ENCODE measurements at regions not wholly inside any gene's neighbourhood (a gene's known extent, or its start where the extent isn't known, plus 50 kb on each side); places are given as distances from the start of the nearest gene placed in this dataset.

DNA sequence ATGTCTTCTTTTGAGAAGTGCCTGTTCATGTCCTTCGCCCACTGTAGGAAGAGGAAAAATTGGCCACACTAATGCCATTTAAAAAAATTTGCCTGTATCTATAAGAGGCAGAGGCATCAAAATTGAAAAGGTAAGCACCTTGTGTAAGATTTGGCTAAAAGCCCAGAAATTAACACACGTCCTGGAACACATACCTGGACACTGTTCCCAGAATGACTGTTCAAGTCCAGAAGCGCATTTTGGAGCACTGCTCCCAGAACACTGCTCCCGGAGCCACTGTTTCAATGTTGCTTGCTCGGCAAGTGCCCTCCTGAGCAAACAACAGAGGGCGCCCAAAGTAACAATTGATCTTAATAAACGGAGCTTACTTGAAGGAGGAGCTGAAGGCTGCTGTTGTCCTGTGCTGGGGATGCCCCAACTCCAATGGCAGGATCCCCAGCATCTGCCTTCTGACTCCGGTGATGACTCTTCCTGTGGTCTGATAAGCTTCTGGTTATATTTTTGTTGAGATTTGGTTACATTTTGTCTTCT, 1958.6 kb downstream of the C4orf33 start:
- H3K4me1 Mint-ChIP-seq (ENCODE audit: low read depth in 2 of 2): no peaks in the 10 kb centered on the region
- H3K4me3 Mint-ChIP-seq: no peak overlapping the region
- ATAC-seq (replicated peaks) (no peak), DNase-seq (no peak)
- H3K36me3 Mint-ChIP-seq (ENCODE audit: insufficient read depth): no peaks in the 10 kb centered on the region
- H3K27ac Mint-ChIP-seq: no peak overlapping the region
- H3K27me3 Mint-ChIP-seq: no peaks in the 10 kb centered on the region
- H3K9me3 Mint-ChIP-seq: peaks cover 5 to 17% of the 10 kb centered on the region in 2 donors

DNA sequence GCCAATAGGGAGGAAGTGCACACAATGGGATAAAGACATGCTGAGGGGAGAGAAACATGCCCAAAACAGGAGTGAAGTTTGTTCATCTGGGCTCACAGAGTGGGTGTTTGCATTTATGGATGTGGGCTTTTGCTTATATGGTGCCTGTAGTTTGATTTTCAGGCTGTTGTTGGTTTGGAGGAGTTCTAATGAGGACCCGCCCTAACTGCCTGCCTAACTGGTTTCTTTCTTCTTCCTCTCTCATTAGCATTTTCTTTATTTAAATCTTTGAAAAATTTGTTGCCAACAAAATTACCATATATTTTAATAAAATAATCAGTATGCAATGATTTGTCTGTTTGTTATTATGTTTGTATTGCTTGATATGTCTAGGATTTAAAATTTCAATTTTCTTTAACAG, 1965.8 kb downstream of the C4orf33 start:
- no peaks in the 10 kb centered on the region for H3K4me1 Mint-ChIP-seq (ENCODE audit: low read depth in 2 of 2)
- no peak overlapping the region for H3K27ac Mint-ChIP-seq
- ATAC-seq (replicated peaks): no peak
- H3K4me3 Mint-ChIP-seq: no peak overlapping the region
- no peaks in the 10 kb centered on the region for H3K27me3 Mint-ChIP-seq
- peaks cover 5 to 19% of the 10 kb centered on the region in 2 donors for H3K9me3 Mint-ChIP-seq
- no peaks in the 10 kb centered on the region for H3K36me3 Mint-ChIP-seq (ENCODE audit: insufficient read depth)
- no peak for DNase-seq

DNA sequence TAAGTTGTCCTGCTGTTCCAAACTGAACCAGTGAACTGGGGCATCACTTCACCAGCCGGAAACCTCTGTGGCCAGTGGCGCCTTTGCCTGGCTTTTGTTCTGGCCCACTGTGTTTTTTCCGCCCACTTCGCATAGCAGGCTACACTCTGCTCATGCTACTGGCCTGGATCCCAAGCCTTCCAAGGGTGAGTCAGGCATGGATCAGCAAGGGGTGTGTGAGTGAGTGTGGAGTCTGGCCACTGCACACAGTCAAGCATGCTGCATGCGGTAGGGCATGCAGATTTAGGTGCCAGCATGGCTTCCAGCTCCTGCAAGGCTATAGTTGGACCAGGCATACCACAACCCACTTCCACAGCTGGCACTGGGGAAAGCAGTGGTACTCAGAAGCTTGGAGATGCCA, 1967.9 kb downstream of the C4orf33 start:
- no peak overlapping the region for H3K4me3 Mint-ChIP-seq
- H3K27me3 Mint-ChIP-seq: no peaks in the 10 kb centered on the region
- no peak for DNase-seq
- H3K36me3 Mint-ChIP-seq (ENCODE audit: insufficient read depth): no peaks in the 10 kb centered on the region
- H3K9me3 Mint-ChIP-seq: peaks cover 5 to 19% of the 10 kb centered on the region in 2 donors
- no peak for ATAC-seq (replicated peaks)
- H3K27ac Mint-ChIP-seq: no peak overlapping the region
- no peaks in the 10 kb centered on the region for H3K4me1 Mint-ChIP-seq (ENCODE audit: low read depth in 2 of 2)

DNA sequence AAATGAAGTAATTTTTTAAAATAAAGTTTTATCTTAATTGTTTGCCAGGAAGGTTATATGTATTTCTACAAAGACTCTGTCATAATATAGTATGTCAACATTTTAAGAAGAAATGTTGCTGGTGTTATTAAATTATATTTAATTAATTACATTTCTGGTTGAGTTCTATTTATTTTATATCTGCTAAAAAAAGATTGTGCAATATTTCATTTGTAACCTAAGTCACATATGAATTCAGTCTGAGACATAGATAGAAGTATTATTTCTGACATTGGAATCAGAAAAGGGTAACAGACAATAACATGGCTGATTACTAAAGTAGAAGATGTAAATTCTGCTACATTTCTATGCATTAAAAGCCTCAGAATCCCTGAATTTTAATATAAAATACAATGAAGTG, 1985.1 kb downstream of the C4orf33 start:
- DNase-seq (no peak), ATAC-seq (replicated peaks) (no peak)
- H3K27me3 Mint-ChIP-seq: no peaks in the 10 kb centered on the region
- no peak overlapping the region for H3K4me3 Mint-ChIP-seq
- H3K36me3 Mint-ChIP-seq (ENCODE audit: insufficient read depth): no peaks in the 10 kb centered on the region
- peaks cover 5 to 8% of the 10 kb centered on the region in 2 donors for H3K9me3 Mint-ChIP-seq
- no peak overlapping the region for H3K27ac Mint-ChIP-seq
- H3K4me1 Mint-ChIP-seq (ENCODE audit: low read depth in 2 of 2): no peaks in the 10 kb centered on the region

DNA sequence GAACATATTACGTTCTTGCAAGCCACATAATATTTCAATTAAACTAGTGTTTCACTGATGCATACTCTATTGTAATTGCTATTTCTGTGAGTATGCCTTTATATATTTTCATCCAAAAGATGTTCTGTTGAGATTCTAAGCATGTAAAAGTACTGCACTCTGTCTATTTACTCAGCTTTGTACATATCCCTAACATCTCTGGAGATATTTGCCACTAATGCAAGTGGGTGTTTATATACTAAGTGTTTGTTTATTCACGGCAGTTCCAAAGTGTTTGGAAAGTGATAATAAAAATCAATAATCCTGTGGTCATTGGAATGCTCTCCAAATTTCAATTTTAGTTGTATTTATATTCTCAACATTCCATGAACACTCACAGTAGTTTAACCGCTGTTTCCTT, 1989.0 kb downstream of the C4orf33 start:
- no peaks in the 10 kb centered on the region for H3K27me3 Mint-ChIP-seq
- peaks cover 6 to 7% of the 10 kb centered on the region in 2 donors for H3K9me3 Mint-ChIP-seq
- no peaks in the 10 kb centered on the region for H3K4me1 Mint-ChIP-seq (ENCODE audit: low read depth in 2 of 2)
- H3K27ac Mint-ChIP-seq: no peak overlapping the region
- no peak for DNase-seq
- no peak for ATAC-seq (replicated peaks)
- H3K36me3 Mint-ChIP-seq (ENCODE audit: insufficient read depth): no peaks in the 10 kb centered on the region
- H3K4me3 Mint-ChIP-seq: no peak overlapping the region

DNA sequence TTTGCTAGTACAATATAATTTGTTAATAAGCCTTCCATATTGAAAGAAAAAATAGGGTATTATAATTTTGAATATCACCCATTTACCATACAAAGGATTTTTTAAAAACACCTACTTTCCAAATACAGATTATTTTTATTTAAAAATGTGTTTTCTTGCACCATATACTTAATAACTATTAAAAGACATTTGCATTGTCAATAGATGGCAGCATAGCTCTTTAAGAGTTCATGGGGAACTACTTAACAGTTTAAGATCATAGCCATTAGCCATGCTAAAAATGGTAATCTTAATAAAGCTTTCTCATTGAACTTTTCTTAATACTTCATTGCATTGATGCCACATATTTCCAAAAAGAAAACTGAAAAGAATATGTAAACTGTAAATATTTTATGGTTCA, 1995.9 kb downstream of the C4orf33 start:
- DNase-seq: no peak

DNA sequence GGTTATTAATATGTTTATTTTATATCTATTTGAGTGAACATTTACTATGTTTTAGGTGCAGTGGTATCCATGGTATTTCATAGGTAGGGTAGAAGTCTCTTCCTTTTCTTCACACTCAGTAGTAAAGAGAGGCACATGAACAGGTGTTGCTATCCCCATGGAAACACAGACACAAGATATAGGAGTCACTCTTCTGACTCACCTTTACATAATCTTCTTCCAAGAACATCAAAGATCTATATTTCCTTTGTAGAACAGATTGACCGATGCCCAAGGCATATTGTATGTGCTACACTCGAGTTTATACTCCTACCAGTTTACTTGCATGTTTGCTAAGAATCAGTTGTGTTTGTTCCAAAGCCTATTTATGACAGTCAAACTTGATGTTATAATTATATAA, 1997.4 kb downstream of the C4orf33 start:
- Mint-ChIP-seq H3K4me3 (no peak overlapping the region), H3K27ac (no peak overlapping the region), H3K9me3 (no peaks in the 10 kb centered on the region), H3K27me3 (no peaks in the 10 kb centered on the region), H3K4me1 (ENCODE audit: low read depth in 2 of 2) (no peaks in the 10 kb centered on the region), H3K36me3 (ENCODE audit: insufficient read depth) (no peaks in the 10 kb centered on the region)
- ATAC-seq (replicated peaks): no peak
- no peak for DNase-seq

More for the DNA sequence above, 1995.9 kb downstream of the C4orf33 start:
- no peak for ATAC-seq (replicated peaks)
- no peaks in the 10 kb centered on the region for H3K36me3 Mint-ChIP-seq (ENCODE audit: insufficient read depth)
- no peaks in the 10 kb centered on the region for H3K4me1 Mint-ChIP-seq (ENCODE audit: low read depth in 2 of 2)
- no peak overlapping the region for H3K27ac Mint-ChIP-seq
- no peaks in the 10 kb centered on the region for H3K9me3 Mint-ChIP-seq
- no peak overlapping the region for H3K4me3 Mint-ChIP-seq
- H3K27me3 Mint-ChIP-seq: no peaks in the 10 kb centered on the region

DNA sequence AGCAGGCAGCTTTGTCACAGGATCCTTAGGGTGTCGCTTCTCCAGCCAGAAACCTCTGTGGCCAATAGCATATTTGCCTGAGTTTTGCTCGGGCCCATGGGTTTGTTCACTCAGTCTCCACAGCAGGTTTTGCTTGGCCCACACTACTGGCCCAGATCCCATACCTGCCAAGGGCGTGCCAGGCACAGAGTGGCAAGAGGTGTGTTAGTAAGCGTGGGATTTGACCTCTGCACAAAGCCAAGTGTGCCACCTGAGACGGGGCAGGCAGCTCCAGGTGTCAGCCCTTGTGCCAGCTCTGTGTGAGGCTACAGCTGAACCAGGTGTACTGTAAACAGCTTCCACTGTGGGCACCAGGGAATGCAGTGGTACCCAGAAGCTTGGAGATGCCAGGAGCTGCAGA, 2003.0 kb downstream of the C4orf33 start:
- ATAC-seq (replicated peaks) (no peak), DNase-seq (no peak)
- Mint-ChIP-seq H3K27me3 (no peaks in the 10 kb centered on the region), H3K9me3 (peaks cover 3 to 8% of the 10 kb centered on the region in 2 donors), H3K4me3 (no peak overlapping the region), H3K27ac (no peak overlapping the region), H3K36me3 (ENCODE audit: insufficient read depth) (no peaks in the 10 kb centered on the region), H3K4me1 (ENCODE audit: low read depth in 2 of 2) (no peaks in the 10 kb centered on the region)

DNA sequence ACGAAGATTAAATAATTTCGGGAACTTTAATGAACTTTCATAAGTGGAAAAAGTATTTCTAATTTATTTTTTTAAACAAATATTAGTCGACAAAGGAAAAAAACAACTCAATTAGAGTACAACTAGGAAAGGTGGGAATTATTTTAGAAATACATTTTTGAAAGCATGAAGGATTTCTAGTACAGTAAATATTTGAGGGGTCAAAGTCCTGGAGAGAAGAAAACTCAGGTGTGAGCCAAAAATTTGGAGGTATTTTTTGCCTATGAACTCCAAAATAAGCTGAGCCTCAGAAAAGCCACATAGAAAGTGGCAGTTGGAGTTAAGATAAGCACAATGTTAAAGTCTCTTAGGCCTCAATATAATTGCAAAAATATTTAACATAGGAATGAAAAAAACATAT, 2017.3 kb downstream of the C4orf33 start:
- Mint-ChIP-seq H3K4me3 (no peak overlapping the region), H3K27me3 (no peaks in the 10 kb centered on the region), H3K36me3 (ENCODE audit: insufficient read depth) (no peaks in the 10 kb centered on the region), H3K4me1 (ENCODE audit: low read depth in 2 of 2) (no peaks in the 10 kb centered on the region), H3K27ac (no peak overlapping the region), H3K9me3 (no peaks in the 10 kb centered on the region)
- ATAC-seq (replicated peaks): no peak
- DNase-seq: no peak

DNA sequence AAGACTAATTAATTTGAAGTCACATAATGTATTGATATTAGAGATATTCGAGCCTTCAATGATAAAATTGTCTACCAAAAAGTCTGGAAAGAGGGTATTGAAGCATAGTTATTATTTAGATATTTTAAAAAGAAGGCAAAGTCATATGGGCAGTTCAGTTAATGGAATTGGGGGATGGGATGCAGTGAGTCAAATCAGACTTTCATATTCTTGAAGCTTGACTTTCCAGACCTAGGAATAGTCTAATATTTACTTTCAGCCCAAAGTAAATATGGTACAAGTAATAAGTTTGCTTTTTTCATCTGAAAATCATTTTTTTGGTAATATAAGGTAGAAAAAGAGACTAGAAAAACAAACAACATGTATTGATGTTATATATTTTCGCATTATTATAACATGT, 2017.8 kb downstream of the C4orf33 start:
- no peak for DNase-seq
- H3K27me3 Mint-ChIP-seq: no peaks in the 10 kb centered on the region
- H3K27ac Mint-ChIP-seq: no peak overlapping the region
- ATAC-seq (replicated peaks): no peak
- H3K9me3 Mint-ChIP-seq: no peaks in the 10 kb centered on the region
- no peaks in the 10 kb centered on the region for H3K4me1 Mint-ChIP-seq (ENCODE audit: low read depth in 2 of 2)
- H3K36me3 Mint-ChIP-seq (ENCODE audit: insufficient read depth): no peaks in the 10 kb centered on the region
- no peak overlapping the region for H3K4me3 Mint-ChIP-seq

DNA sequence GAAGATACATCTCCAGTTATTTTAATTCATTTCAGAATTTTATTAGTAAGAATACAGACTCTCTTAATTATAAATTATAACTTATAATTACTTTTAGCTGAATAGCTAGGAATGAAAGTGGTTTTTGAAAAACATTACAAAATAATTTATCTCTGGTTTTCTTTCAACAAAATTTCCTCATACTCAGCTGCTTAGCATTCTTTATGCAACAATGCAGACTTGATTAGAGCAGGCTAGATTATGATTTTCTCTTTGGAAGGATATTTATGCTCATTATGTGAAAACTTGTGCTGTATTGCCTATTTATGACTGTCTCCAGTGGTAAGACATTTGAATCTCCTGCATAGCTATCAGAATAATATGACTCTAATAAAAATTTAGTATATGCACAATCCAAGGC, 2023.7 kb downstream of the C4orf33 start:
- no peak overlapping the region for H3K4me3 Mint-ChIP-seq
- no peaks in the 10 kb centered on the region for H3K9me3 Mint-ChIP-seq
- H3K27ac Mint-ChIP-seq: no peak overlapping the region
- ATAC-seq (replicated peaks) (no peak), DNase-seq (no peak)
- no peaks in the 10 kb centered on the region for H3K4me1 Mint-ChIP-seq (ENCODE audit: low read depth in 2 of 2)
- H3K27me3 Mint-ChIP-seq: no peaks in the 10 kb centered on the region
- H3K36me3 Mint-ChIP-seq (ENCODE audit: insufficient read depth): no peaks in the 10 kb centered on the region

DNA sequence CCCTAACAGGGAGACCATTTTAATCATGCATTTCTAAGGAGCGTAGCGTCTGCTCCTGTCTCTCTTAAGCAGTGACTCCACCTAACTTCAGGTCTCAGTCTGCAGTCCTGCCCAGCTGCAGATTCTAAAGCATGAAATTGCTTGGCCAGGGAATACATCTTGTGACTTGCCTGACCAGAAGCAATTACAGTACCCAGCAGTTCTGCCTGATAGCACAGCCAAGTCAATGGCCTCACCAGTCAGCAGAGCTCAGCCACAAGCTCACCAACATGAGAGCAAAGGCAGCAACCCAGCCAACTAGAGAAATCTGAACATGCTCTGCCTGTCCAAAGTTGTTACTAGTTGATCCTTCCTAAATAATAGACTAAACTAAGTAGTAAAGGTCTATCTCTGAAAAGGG, 2011.9 kb upstream of the PCDH10 start:
- Mint-ChIP-seq H3K4me3 (no peak overlapping the region), H3K4me1 (ENCODE audit: low read depth in 2 of 2) (no peaks in the 10 kb centered on the region), H3K36me3 (ENCODE audit: insufficient read depth) (no peaks in the 10 kb centered on the region), H3K27ac (no peak overlapping the region), H3K9me3 (peaks cover 7 to 20% of the 10 kb centered on the region in 2 donors), H3K27me3 (no peaks in the 10 kb centered on the region)
- ATAC-seq (replicated peaks) (no peak), DNase-seq (no peak)

DNA sequence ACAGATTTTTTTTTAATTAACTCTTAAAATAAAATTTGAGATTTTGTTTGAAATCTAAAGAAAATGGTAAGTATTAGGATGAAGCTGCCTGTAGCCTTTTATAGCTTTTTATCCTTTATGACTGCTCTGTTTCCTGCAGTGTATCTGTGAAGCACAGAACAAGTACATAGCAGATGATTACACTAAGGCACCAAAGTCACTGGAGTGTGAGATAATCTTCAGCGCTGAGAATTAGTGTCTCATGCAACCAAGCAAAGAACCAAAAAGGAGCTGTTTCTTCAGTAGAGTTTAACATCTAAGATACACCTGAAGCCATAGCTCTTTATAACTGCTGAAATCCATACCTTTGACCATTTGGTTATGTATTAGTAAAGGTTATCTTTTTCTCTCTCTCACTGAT, 1989.8 kb upstream of the PCDH10 start:
- Mint-ChIP-seq H3K4me1 (ENCODE audit: low read depth in 2 of 2) (no peaks in the 10 kb centered on the region), H3K36me3 (ENCODE audit: insufficient read depth) (peaks cover 3% of the 10 kb centered on the region), H3K4me3 (no peak overlapping the region), H3K9me3 (no peaks in the 10 kb centered on the region), H3K27ac (no peak overlapping the region), H3K27me3 (no peaks in the 10 kb centered on the region)
- DNase-seq (no peak), ATAC-seq (replicated peaks) (no peak)

DNA sequence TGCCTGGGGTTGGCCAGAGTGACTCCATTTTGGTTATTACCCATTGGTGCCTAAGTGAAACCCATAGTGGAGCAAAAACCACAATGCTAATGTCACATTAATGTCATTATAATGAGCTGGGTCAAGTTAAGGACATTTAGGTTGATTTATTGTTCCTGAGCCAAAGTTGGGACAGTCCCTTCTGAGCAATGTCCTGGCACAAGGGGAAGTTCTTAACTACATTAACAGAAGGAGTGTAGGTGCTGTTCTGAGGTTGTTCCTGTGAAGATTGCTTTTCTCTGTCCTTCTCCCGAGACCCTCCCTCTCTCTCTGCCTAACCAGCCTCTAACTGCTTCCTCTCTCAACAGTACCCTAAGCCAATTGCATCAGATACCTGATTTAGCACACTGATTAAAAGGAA, 1956.8 kb upstream of the PCDH10 start:
- no peaks in the 10 kb centered on the region for H3K27me3 Mint-ChIP-seq
- peaks cover 1 to 28% of the 10 kb centered on the region in 2 donors for H3K9me3 Mint-ChIP-seq
- ATAC-seq (replicated peaks) (no peak), DNase-seq (no peak)
- no peak overlapping the region for H3K4me3 Mint-ChIP-seq
- no peaks in the 10 kb centered on the region for H3K4me1 Mint-ChIP-seq (ENCODE audit: low read depth in 2 of 2)
- H3K36me3 Mint-ChIP-seq (ENCODE audit: insufficient read depth): no peaks in the 10 kb centered on the region
- no peak overlapping the region for H3K27ac Mint-ChIP-seq

DNA sequence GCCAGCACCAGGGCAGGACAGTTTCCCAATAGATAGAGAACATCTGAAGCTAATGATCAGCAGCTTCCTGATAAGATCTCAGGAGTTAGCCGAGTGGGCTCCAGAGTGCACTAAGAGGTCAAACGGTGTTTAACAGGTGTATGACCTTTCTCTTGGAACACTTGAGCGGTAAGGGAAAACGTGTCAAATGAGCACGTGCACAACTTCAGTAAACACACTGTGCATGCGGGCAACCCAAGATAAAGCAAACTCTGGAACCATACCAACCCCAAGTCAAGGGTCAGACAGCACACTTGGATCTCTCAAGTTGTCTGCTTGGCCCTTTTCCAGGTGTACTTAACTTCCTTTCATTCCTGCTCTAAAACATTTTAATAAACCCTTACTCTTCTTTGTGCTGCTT, 1941.5 kb upstream of the PCDH10 start:
- no peaks in the 10 kb centered on the region for H3K4me1 Mint-ChIP-seq (ENCODE audit: low read depth in 2 of 2)
- no peak overlapping the region for H3K4me3 Mint-ChIP-seq
- H3K36me3 Mint-ChIP-seq (ENCODE audit: insufficient read depth): no peaks in the 10 kb centered on the region
- DNase-seq (no peak), ATAC-seq (replicated peaks) (no peak)
- H3K27ac Mint-ChIP-seq: no peak overlapping the region
- no peaks in the 10 kb centered on the region for H3K27me3 Mint-ChIP-seq
- H3K9me3 Mint-ChIP-seq: peaks cover 4 to 7% of the 10 kb centered on the region in 2 donors

All from effector memory CD8-positive, alpha-beta T cell (primary cell).